GM18870 (cell line): ENCODE measurements at regions not wholly inside any gene's neighbourhood (a gene's known extent, or its start where the extent isn't known, plus 50 kb on each side); places are given as distances from the start of the nearest gene placed in this dataset.
"Not testable (repeated sequence)": the region's sequence is repeated elsewhere in the genome, so short reads cannot be mapped to it uniquely, and the experiment has no call there.

Experiments
- ATAC-seq: cut with Tn5 transposase; IDR thresholded peaks from one replicate; pipeline ENCODE4 v1.9.1; 2021; ENCODE audit warnings: moderate library complexity; ENCODE audit not compliant: unreplicated experiment

DNA sequence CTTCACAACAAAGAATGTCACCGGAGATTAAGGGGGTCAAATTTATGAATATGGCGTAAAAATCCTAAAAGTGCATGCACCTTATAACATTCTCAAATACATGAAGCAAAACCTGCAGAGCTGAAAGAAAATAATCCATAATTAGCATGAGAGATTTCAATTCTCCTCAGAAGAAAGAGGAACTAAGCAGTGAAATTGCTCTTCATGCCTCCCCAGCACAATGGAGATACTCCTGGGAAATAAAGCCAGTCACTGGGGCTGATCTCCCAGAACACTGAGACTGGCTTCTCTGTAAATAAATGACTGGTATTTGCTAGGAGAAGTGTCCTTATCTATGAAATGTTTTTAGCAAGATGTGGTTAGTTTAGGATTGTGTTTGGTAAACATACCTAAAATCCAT lies 68.1 kb downstream of the GOLGA6L6 start:
- not testable (repeated sequence) for ATAC-seq

DNA sequence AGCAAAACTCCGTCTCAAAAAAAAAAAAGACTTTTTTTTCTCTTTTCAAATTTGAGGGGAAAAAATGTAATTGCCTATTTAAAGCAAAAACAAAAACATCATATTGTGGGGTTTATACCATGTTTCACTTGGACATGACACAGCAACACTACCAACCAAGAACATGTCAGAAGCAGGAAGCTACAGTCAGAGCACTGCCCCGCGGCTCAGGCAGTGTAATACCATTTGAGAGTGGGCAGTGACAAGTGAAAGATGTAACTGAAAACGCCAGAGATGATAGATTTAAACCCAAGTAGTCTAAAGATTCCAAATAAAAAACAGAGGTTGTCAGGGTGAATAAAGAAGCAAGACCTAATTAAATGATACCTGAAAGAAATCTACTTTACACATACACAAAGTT lies 68.6 kb downstream of the GOLGA6L6 start:
- peak; percentile 60 for ATAC-seq

DNA sequence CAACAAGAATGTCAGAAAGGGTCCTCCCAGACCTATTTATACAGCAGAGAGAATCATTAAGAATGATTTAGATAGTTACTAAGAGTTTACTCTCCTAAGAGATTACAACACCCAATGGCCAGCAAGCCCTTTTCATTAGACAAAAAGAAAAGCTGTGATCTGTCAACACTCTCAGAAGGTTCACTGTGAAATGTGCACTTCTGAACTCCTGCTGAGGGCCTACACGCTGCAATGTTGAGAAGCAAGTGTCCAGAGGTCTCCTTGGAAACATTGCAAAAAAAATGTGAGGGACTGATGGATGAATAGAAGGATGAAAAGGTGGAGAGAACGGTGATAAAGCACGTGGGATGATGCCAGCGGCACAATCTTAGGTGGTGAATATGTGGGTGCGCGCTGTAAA lies 70.8 kb downstream of the GOLGA6L6 start:
- ATAC-seq = not testable (repeated sequence)

DNA sequence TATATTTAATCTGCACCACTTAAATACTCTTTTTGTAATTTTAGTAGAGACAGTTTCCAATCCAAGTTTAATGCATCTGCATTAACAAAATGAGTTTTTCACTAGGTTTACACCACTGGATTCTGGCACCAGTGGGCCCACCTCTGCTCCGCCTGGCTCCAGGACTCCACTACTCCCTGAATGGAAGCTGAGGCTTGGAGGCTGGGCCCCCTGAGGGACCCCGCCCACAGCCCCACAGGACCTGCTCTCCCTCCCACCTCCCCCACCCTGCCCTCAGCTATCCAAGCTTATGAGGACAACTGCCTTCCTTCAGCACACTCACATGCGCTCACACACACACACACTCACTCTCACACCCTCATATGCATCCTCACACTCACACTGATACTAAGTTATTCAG lies 100.5 kb downstream of the GOLGA6L6 start:
- ATAC-seq = not testable (repeated sequence)

- not testable (repeated sequence) for ATAC-seq
Observed at GRCh38 chr15:20440390-20440789, 101.2 kb downstream of the GOLGA6L6 start.

GRCh38 chr15:20439111-20439510 lies 102.5 kb downstream of the GOLGA6L6 start:
- ATAC-seq = not testable (repeated sequence)

- not testable (repeated sequence) for ATAC-seq
Observed at GRCh38 chr15:20438255-20438654, 103.3 kb downstream of the GOLGA6L6 start.

GRCh38 chr15:20433468-20433867 lies 108.1 kb downstream of the GOLGA6L6 start:
- not testable (repeated sequence) for ATAC-seq

GRCh38 chr15:20430495-20430894 lies 111.1 kb downstream of the GOLGA6L6 start:
- not testable (repeated sequence) for ATAC-seq

- not testable (repeated sequence) for ATAC-seq
Observed at GRCh38 chr15:20420710-20421109, 120.9 kb downstream of the GOLGA6L6 start.

DNA sequence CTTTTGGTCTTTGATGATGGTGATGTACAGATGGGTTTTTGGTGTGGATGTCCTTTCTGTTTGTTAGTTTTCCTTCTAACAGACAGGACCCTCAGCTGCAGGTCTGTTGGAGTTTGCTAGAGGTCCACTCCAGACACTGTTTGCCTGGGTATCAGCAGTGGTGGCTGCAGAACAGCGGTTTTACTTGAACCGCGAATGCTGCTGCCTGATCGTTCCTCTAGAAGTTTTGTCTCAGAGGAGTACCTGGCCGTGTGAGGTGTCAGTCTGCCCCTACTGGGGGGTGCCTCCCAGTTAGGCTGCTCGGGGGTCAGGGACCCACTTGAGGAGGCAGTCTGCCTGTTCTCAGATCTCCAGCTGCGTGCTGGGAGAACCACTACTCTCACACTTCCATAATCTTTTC lies 125.0 kb downstream of the GOLGA6L6 start:
- ATAC-seq = not testable (repeated sequence)

DNA sequence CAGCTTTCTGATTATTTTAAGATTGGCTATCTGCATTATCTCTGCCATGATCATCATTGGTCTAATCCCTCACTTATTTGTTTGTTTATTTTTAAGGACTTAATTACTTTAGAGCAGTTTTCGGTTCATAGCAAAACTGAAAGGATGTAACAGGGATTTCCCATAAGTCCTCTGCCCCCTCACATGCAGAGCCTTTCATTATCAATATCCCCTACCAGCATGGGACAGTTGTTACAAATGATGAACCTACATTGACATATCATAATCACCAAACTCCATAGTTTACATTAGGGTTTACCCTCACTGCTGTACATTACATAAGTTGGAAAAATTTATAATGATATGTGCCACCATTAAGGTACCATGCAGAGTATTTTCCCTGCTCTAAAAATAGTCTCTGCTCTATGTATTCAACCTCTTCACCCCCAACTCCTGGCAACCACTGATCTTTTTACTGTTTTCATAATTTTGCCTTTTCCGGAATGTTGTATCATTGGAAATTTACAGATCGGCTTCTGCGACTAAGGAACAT lies 131.9 kb downstream of the GOLGA6L6 start:
- not testable (repeated sequence) for ATAC-seq

- no peak for ATAC-seq
Observed at GRCh38 chr15:20409247-20409646, 132.4 kb downstream of the GOLGA6L6 start.

- ATAC-seq = no peak
Observed at GRCh38 chr15:20407553-20407952, 134.0 kb downstream of the GOLGA6L6 start.

GRCh38 chr15:20404571-20404970 lies 137.0 kb downstream of the GOLGA6L6 start:
- not testable (repeated sequence) for ATAC-seq

DNA sequence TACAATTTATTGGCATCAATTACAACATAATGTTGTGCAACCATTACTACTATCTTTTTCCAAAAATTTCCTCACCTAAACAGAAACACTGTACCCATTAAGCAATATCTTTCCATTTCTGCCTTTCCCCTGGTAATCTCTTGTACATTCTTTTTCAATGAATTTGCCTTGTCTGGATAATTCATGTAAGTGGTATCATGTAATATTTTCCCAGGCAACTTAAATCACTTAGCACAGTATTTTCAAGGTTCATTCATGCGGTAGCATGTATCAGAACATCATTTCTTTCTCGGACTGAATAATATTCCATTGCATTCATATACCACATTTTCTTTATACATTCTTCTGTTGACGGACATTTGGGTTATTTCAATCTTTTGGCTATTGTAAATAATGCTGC lies 139.0 kb downstream of the GOLGA6L6 start:
- ATAC-seq = not testable (repeated sequence)

DNA sequence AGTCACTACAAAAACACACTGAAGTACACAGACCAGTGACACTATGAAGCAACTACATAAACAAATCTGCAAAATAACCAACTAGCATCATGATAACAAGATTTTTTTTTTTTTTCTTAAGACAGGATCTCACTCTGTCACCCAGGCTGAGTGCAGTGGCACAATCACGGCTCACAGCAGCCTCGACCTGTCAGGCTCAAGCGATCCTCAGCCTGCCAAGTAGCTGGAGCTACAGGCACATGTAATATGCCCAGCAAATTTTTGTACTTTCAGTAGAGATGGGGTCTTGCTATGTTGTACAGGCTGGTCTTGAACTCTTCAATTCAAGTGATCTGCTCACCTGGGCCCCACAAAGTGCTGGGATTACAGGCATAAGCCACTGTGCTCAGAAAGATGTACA lies 140.5 kb downstream of the GOLGA6L6 start:
- not testable (repeated sequence) for ATAC-seq

- ATAC-seq = not testable (repeated sequence)
Observed at GRCh38 chr15:20398680-20399079, 142.9 kb downstream of the GOLGA6L6 start.

DNA sequence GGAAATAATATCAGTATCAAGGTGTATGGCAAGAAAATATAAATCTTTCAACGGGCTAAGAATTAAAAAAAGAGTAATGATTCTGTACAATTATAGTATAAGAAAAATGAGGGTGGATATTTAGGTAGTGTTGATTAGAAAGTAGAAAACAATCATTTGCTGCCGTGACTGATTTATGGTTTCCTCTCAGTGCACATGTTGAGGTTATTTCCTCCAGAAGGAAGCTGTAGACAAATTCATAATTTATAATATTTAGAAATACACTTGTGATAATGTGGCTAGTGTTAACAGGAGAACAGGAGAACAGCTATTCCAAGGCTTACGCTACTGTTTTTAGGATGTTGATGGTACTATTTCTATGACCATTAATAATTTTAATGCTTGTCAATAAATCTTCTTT lies 153.4 kb downstream of the GOLGA6L6 start:
- not testable (repeated sequence) for ATAC-seq

DNA sequence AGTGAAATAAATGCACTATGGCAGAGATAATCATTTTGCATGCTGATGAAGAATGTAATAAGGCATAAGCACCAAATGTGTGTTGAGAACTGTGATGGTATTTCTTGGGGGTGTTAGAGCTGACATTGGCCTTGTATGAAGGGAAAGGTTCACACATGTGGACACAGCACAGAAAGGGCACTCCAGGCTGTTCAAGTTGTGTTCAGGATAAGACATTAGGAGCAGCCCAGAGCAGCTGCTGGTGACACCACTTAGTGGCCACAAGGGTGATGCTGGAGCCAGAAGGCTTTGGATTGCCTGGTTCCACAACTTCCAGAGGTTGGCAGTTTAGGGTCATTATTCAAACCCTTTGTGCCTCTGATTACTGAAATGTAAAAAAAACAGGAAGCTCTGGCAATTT lies 155.4 kb downstream of the GOLGA6L6 start:
- ATAC-seq = no peak

DNA sequence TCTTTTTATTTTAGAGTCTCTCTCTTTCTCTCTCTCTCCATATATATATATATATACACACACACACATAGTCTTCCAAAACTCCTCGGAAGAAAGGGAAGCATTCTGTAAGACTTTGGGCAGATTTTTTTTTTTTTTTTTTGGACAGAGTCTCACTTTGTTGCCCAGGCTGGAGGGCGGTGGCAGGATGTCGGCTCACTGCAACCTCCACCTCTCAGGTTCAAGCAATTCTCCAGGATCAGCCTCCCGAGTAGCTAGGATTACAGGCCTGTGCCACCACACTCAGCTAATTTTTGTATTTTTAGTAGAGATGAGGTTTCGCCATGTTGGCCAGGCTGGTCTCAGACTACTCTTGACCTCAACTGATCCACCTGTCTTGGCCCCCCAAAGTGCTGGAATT lies 161.4 kb downstream of the GOLGA6L6 start:
- ATAC-seq = not testable (repeated sequence)

GRCh38 chr15:20376872-20377271 lies 164.7 kb downstream of the GOLGA6L6 start:
- no peak for ATAC-seq

DNA sequence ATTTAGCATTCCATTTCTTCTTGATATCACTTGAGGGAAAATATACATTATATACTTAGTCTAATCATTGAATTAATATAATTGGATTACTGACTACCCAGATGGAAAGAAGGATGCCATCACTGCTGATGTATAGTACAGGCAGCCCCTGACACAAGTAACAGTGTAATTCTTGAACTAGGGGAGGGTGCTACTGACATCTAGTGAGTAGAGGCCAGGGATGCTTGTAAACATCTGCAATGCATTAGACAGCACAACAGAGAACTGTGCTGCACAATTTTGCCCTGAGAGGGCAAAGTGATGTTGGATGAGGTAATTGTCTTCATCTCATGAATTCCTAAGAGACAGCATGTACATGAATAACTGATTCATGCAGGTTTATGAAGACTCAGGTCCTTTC lies 169.2 kb downstream of the GOLGA6L6 start:
- not testable (repeated sequence) for ATAC-seq
